DMS 273 treated with DMSO at 0.1 percent for 48 hours (cell line): ENCODE measurements at regions not wholly inside any gene's neighbourhood (a gene's known extent, or its start where the extent isn't known, plus 50 kb on each side); places are given as distances from the start of the nearest gene placed in this dataset.
A peak's percentile ranks its signal among the peaks of the same experiment; 100 is the strongest.

ENCODE experiments used
- DNase-seq: peaks from one replicate; lab custom pipeline; 2025; lab: John Stamatoyannopoulos, UW

DNA sequence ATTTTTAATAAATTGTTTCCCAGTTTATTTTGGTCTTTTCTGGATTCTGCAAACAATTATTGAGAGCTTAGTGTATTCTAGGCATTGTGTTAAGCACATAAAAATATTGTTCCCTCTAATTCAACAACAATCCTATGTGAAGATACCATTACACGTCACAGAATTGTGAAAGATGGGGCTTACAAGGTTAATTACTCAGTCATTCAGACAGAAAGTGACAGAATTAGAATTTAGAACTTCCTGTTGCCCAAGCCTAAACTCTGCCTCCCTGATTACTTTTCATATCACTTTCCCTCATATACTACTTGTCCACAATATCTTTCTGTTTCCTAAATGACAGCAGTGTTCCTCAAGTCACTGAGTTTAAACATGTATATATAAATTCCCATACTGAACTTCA is 186.7 kb upstream of the VEGFC start:
- no peak for DNase-seq

- no peak for DNase-seq
These were observed 188.4 kb upstream of the VEGFC start for GRCh38 chr4:176981074-176981473.

- DNase-seq = no peak
These were observed 188.8 kb upstream of the VEGFC start for GRCh38 chr4:176981551-176981950.

DNA sequence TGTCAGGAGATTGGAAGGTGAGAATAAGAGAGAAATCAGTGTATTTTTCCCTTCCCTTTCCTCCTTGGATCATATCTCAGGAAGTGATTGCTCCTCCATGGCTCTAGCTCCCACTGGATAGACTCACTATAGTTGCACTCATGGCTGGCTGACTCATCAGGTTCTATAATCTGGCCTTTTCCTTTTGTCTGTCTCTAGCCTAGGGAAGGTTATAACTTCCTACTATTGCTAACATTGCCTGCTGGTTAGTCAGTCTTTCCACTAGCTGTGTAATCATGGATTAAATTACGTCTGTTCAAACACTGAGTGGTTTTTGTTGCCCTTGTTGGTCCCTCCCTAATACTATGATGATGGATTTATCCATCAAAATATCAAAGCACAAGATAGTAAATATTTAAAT is 195.5 kb upstream of the VEGFC start:
- DNase-seq = no peak

- no peak for DNase-seq
These were observed 196.5 kb upstream of the VEGFC start for GRCh38 chr4:176989186-176989585.

DNA sequence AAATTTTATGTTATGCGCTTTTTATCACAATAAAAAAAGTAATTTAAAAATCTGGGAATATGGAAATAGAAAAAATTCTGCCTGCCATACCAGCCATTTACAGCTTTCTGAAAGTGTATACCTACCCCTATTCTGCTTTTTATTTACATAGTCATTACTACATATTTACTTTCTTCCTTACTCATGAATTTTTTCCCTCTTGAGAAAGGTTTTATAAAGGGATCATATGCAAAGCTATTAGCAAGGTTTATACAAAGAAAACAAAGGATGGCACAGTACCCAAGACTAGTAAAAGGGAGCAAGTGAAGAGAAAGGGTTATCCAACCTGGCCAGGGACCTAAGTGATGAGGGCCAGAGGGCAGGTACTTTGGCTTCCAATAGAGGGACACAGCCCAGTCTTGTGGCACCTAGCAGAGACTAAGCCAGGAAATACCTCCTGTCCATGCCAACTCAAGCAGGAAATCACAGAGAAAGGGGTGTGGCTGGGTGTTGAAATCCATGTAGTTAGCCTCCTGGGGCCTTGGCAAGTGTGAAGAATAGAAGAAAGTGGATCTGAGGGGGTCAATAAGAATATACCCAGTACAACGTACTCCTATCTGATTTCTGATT is 207.3 kb upstream of the VEGFC start:
- DNase-seq = no peak

GRCh38 chr4:177001271-177002175 is 208.8 kb upstream of the VEGFC start:
- no peak for DNase-seq

DNA sequence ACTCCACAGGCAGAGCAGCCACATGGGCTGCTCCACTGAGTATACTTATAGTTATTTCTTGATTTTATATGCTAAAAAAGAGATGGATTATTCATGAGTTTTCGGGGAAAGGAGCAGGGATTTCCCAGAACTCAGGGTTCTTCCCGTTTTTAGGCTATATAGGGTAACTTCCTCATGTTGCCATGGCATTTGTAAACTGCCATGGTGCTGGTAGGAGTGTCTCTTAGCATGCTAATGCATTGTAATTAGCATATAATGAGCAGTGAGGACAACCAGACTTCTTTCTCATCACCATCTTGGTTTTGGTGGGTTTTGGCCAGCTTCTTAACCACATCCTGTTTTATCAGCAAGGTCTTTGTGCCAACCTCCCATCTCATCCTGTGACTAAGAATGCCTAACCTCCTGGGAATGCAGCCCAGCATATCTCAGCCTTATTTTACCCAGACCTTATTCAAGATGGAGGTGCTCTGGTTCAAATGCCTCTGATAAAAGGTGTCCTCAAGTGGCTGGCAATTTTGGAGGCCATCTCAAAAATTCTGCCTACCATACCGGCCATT is 213.0 kb upstream of the VEGFC start:
- DNase-seq = no peak

DNA sequence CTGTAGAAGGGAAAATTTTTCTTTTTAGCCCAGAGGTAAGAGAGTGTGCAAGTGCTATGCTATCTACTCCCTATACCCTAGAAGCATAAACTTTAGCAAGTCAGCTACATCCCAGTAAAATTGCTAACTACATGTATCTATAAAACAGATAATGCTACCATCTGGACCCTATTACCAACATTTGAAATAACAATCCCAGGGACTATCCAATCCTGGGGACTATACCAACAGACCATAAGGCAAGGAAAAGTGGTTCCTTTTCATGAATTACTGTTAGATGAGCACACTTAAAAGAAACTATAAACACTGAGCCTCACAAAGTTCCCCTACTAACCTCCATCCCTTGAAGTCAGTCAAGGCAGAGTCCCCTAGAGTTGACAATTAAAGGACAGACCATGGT is 213.6 kb upstream of the VEGFC start:
- DNase-seq = no peak

- DNase-seq = no peak
These were observed 215.5 kb upstream of the VEGFC start for GRCh38 chr4:177008071-177008835.

- no peak for DNase-seq
These were observed 216.2 kb upstream of the VEGFC start for GRCh38 chr4:177008836-177009501.

- no peak for DNase-seq
These were observed 217.7 kb upstream of the VEGFC start for GRCh38 chr4:177010418-177010817.

DNA sequence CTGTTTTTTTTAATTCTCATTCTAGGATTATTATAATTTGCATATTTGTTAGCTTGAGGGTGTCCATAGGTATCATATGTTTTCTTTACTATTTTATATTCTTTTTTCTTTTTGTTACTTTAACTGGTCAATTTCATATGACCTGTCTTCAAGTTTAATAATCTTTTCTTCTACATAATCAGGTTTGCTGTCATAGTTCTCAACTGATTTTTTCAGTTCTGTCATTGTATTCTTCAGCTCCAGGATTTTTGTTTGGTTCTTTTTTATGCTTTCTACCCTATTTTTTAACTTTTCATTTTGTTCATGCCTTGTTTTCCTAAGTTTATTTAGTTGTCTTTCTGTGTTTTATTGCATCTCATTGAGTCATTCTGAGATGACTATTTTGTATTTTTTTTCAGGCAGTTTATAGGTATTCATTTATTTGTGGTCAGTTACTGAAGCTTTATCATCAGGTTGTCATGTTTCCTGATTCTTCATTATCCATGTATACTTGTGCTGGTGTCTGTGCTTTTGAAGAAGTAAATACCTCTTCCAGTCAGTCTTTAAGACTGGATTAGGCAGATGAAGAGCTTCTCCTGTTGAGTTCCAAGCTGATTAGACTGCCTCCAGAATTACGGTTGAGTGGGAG is 220.3 kb upstream of the VEGFC start:
- DNase-seq = no peak

DNA sequence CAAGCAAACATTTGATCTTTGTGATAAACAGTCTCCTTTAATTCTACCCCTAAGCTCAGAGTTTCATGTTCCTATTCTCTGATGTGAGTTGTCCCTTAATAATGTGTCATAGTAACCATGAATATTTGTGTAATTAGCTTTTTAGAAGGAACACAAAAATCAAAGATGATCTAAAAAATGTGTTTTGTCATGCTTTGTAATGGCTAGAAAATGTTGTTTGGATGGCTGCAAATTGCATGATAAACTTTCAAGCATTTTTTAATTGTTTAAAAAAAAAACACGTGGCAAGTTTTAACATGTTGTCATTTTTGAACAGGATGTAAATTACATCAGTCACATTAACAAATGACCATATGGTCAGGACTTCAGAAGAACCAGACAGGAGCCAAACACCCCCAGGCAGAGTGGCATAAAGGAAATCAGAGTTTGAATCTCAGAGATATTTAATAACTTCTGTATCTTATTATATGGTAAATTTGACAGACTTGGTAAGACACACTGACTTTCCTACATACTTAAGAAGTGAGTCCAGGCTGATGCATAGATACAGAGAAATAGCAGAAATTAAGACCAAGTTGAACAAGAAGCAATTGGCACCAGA is 223.9 kb upstream of the VEGFC start:
- peak; percentile 4 for DNase-seq

- DNase-seq = no peak
These were observed 231.2 kb upstream of the VEGFC start for GRCh38 chr4:177023951-177024350.

- no peak for DNase-seq
These were observed 239.6 kb upstream of the VEGFC start for GRCh38 chr4:177032341-177032740.

DNA sequence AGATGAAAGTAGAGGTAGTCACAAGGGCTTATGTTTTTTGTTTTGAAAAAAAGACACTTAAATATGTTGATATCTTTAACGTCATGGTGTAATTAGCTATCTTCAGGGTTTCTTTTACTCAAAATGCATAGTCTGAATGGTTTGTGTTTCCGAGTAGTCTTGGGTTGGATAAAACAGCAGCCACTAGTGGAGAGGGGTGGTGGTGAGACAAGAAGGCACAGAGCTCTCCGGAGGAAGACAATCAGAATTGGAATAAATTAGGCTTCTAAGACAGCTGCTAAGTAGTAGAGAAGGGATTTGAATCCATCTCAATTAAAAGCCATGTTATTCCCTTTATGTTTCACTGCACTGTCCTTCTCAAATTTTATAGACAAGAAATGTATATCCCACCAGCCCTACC is 240.4 kb upstream of the VEGFC start:
- no peak for DNase-seq

- DNase-seq = no peak
These were observed 240.9 kb upstream of the VEGFC start for GRCh38 chr4:177033632-177034031.

DNA sequence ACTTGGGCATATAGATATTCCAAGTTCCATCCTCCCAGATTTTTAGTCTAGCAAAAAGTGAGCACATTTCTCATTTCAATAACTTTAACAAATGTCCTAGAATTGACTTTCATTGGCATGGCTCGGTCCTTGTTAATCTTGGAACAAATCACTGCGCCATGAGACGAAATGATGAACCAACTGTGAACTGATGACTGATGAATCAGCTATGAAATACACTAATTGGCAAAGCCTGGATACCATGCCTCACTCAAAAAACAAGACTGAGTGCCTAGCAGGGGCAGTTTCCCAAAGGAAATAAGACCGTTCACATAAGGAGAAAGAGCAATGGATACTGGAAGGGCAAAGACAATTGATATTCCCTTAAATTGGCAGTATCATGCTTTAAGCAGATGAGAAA is 248.6 kb upstream of the VEGFC start:
- no peak for DNase-seq

- peak; percentile 1 for DNase-seq
These were observed 254.5 kb upstream of the VEGFC start for GRCh38 chr4:177047070-177047850.
